ENCODE measurements at regions not wholly inside any gene's neighbourhood (a gene's known extent, or its start where the extent isn't known, plus 50 kb on each side); places are given as distances from the start of the nearest gene placed in this dataset.
A peak's percentile ranks its signal among the peaks of the same experiment; 100 is the strongest.

DNA sequence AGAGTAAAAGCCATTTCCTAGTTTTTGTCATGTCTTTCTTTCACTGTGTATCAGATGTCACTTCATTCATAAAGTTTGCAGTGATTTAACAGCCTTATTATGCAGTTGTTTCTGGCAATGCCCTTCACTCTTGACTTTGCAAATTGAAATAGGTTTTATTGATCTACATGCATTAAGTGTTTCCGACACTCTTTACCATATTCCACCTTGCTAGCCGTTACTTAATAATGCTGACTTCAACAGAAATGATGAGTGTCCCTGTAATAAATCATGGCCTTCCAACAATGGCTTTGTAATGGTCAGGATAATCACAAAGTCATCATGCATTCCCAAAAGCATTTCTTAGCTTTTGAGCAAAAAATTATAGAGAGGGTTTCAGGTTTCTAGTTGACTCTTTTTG lies 236.8 kb upstream of the FMN2 start:
- Histone ChIP-seq H3K36me3 (ENCODE audit: control insufficient read depth, insufficient read depth, low read length) (no peaks in the 10 kb centered on the region), H3K4me1 (ENCODE audit: control insufficient read depth, insufficient read depth, low read length) (no peaks in the 10 kb centered on the region), H3K27ac (ENCODE audit: low read depth, low read length) (no peak overlapping the region), H3K9me3 (ENCODE audit: control insufficient read depth, insufficient read depth, low read length) (no peaks in the 10 kb centered on the region), H3K27me3 (ENCODE audit: control insufficient read depth, insufficient read depth, low read length) (no peaks in the 10 kb centered on the region), H3K4me3 (ENCODE audit: low read depth, low read length) (no peak overlapping the region)
- no peak for DNase-seq (ENCODE audit: low read depth in 4 of 6, low spot score in 6 of 6)
- WGBS (ENCODE audit: insufficient coverage) = no CpG with 5 or more reads among the region's 2 CpGs

DNA sequence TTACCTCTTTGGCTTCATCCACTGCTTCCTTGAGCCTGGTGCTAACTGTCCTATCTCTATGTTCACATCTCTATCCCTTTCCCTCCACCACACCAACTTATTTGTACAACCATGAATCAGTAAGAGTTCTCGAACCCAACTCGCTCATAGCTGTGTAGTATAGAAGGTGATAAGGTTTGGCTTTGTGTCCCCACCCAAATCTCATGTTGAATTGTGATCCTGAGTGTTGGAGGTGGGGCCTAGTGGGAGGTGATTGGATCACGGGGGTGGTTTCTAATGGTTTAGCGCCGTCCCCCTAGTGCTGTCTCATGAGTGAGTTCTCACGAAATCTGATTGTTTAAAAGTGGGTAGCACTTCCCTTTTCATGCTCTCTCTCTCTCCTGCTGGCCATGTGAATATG lies 235.6 kb upstream of the FMN2 start:
- 75% methylated on average over 4 of the region's 6 CpGs for WGBS (ENCODE audit: insufficient coverage)
- H3K36me3 ChIP-seq (ENCODE audit: control insufficient read depth, insufficient read depth, low read length) = no peaks in the 10 kb centered on the region
- DNase-seq (ENCODE audit: low read depth in 4 of 6, low spot score in 6 of 6) = no peak
- H3K4me1 ChIP-seq (ENCODE audit: control insufficient read depth, insufficient read depth, low read length) = no peaks in the 10 kb centered on the region
- no peaks in the 10 kb centered on the region for H3K27me3 ChIP-seq (ENCODE audit: control insufficient read depth, insufficient read depth, low read length)
- H3K4me3 ChIP-seq (ENCODE audit: low read depth, low read length) = no peak overlapping the region
- no peak overlapping the region for H3K27ac ChIP-seq (ENCODE audit: low read depth, low read length)
- H3K9me3 ChIP-seq (ENCODE audit: control insufficient read depth, insufficient read depth, low read length) = no peaks in the 10 kb centered on the region

DNA sequence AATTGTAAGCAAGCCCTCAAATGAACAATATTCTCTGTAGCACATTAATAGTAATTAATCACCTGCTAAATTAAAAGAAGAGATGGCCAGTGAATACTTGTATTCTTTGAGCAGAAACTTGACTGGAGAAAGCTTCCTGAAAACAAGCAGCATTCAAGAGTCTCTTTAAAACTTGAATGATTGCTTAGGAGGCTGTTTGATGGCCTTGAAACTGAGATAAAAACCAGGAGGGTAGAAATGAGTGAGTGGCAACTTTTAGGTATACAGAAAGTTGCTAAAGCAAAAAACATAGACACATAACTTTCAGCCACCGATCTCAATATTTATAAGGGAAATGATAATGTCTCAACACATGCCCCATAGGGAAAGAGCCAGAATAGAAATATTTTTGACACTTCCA lies 234.8 kb upstream of the FMN2 start:
- Histone ChIP-seq H3K27ac (ENCODE audit: low read depth, low read length) (no peak overlapping the region), H3K9me3 (ENCODE audit: control insufficient read depth, insufficient read depth, low read length) (no peaks in the 10 kb centered on the region), H3K4me3 (ENCODE audit: low read depth, low read length) (no peak overlapping the region), H3K36me3 (ENCODE audit: control insufficient read depth, insufficient read depth, low read length) (no peaks in the 10 kb centered on the region), H3K27me3 (ENCODE audit: control insufficient read depth, insufficient read depth, low read length) (no peaks in the 10 kb centered on the region), H3K4me1 (ENCODE audit: control insufficient read depth, insufficient read depth, low read length) (no peaks in the 10 kb centered on the region)
- no CpG with 5 or more reads among the region's 1 CpG for WGBS (ENCODE audit: insufficient coverage)
- DNase-seq (ENCODE audit: low read depth in 4 of 6, low spot score in 6 of 6) = no peak

DNA sequence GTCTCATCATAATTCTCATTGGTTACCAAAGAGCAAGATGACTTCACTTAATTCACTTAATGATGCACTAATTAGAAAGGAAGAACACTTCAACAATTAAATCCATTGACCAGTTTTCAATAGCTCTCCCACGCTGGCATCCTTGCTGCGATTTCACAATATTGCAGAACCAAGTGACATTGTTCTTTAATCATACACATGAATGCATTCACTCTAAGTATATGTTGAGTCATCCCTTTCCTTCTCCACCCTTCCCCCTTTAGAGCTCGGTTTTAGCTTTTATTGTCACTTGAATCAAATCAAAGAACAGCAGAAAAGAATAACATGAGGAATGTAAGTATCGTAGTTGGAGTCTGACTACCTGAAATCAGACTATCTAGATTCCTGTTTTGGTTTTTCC lies 233.6 kb upstream of the FMN2 start:
- H3K9me3 ChIP-seq (ENCODE audit: control insufficient read depth, insufficient read depth, low read length) = no peaks in the 10 kb centered on the region
- peak in 2 of 6 donors; percentile 39 to 75 for DNase-seq (ENCODE audit: low read depth in 4 of 6, low spot score in 6 of 6)
- no peaks in the 10 kb centered on the region for H3K36me3 ChIP-seq (ENCODE audit: control insufficient read depth, insufficient read depth, low read length)
- no peak overlapping the region for H3K4me3 ChIP-seq (ENCODE audit: low read depth, low read length)
- H3K4me1 ChIP-seq (ENCODE audit: control insufficient read depth, insufficient read depth, low read length) = no peaks in the 10 kb centered on the region
- no peak overlapping the region for H3K27ac ChIP-seq (ENCODE audit: low read depth, low read length)
- 47% methylated on average over 2 of the region's 4 CpGs for WGBS (ENCODE audit: insufficient coverage)
- no peaks in the 10 kb centered on the region for H3K27me3 ChIP-seq (ENCODE audit: control insufficient read depth, insufficient read depth, low read length)

DNA sequence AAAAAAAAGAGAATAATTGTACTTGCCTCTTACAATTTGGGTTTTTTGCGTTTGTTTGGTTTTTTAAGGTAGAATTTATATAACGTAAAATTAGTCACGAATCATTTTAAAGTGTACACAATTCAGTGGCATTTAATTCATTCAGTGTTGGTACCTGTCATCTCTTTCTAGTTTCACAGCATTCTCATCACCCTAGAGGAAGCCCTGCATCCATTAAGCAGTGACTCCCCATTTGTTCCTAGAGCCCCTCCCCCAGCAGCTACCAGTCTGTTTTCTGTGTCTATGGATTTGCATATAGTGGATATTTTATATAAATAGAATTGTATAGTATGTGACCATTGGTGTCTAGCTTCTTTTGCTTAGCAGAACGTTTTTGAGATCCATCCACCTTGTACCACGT lies 233.2 kb upstream of the FMN2 start:
- DNase-seq (ENCODE audit: low read depth in 4 of 6, low spot score in 6 of 6) = no peak
- H3K4me1 ChIP-seq (ENCODE audit: control insufficient read depth, insufficient read depth, low read length) = no peaks in the 10 kb centered on the region
- H3K27me3 ChIP-seq (ENCODE audit: control insufficient read depth, insufficient read depth, low read length) = no peaks in the 10 kb centered on the region
- no CpG with 5 or more reads among the region's 5 CpGs for WGBS (ENCODE audit: insufficient coverage)
- H3K4me3 ChIP-seq (ENCODE audit: low read depth, low read length) = no peak overlapping the region
- H3K9me3 ChIP-seq (ENCODE audit: control insufficient read depth, insufficient read depth, low read length) = no peaks in the 10 kb centered on the region
- no peaks in the 10 kb centered on the region for H3K36me3 ChIP-seq (ENCODE audit: control insufficient read depth, insufficient read depth, low read length)
- no peak overlapping the region for H3K27ac ChIP-seq (ENCODE audit: low read depth, low read length)

DNA sequence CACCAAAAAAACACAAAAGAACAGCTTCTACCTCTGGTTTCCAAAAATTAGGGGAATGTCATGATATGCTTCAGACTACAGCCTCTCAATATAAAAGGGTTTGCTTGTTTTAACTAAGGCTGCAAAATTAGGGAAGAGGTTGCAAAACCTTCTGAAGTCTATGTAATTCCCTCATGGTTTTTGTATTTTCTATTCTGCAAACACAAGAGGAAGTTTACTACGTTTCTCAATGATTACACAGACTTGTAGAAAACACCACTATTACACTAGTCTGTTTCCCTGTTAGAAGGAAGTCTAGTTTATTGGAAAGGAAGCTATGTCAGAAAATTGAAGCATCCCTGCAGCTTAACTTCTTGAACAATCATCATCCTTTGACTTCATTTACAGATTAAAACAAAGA lies 229.7 kb upstream of the FMN2 start:
- no peaks in the 10 kb centered on the region for H3K9me3 ChIP-seq (ENCODE audit: control insufficient read depth, insufficient read depth, low read length)
- no peak overlapping the region for H3K27ac ChIP-seq (ENCODE audit: low read depth, low read length)
- no CpG with 5 or more reads among the region's 1 CpG for WGBS (ENCODE audit: insufficient coverage)
- no peak for DNase-seq (ENCODE audit: low read depth in 4 of 6, low spot score in 6 of 6)
- no peaks in the 10 kb centered on the region for H3K4me1 ChIP-seq (ENCODE audit: control insufficient read depth, insufficient read depth, low read length)
- no peak overlapping the region for H3K4me3 ChIP-seq (ENCODE audit: low read depth, low read length)
- no peaks in the 10 kb centered on the region for H3K27me3 ChIP-seq (ENCODE audit: control insufficient read depth, insufficient read depth, low read length)
- no peaks in the 10 kb centered on the region for H3K36me3 ChIP-seq (ENCODE audit: control insufficient read depth, insufficient read depth, low read length)

DNA sequence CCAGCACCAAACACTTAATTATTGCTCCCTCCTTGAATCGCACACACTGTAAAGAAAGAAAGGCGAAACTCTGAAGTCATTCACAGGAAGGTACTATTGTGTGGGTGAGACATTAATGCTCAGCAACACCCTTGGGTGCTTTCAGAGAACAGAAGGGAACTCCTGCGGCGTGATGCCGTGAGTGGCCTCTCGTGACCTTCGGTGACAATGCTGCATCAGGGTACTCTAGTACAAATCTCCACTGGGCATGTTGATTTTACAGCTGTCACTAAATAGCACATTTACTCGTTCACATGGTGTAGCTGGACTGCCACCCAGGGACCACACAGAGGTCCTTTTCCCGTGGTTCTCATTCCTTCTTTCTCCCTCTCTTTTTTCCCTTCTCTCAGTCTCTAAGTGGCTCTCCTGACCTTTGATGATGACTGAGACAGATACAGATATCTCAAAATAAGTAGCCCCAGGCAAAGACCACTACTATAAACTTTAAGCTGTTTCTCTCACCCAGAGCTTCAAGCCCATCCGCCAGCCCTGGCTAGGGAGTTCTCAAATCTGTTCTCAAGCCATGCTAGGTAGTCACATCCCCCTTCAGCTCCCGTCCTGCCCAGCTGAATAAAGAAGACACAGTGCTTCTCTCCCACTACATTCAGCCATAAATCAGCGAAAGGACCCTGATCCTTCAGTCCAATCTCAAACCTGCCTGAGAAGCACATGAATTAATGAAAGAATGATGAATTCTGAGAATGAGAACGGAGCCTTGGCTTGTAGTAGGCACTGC lies 223.4 kb upstream of the FMN2 start:
- H3K4me1 ChIP-seq (ENCODE audit: control insufficient read depth, insufficient read depth, low read length) = peaks cover 4% of the 10 kb centered on the region
- H3K4me3 ChIP-seq (ENCODE audit: low read depth, low read length) = no peak overlapping the region
- WGBS (ENCODE audit: insufficient coverage) = 37% methylated on average over 9 of the region's 13 CpGs
- no peaks in the 10 kb centered on the region for H3K9me3 ChIP-seq (ENCODE audit: control insufficient read depth, insufficient read depth, low read length)
- no peaks in the 10 kb centered on the region for H3K27me3 ChIP-seq (ENCODE audit: control insufficient read depth, insufficient read depth, low read length)
- H3K36me3 ChIP-seq (ENCODE audit: control insufficient read depth, insufficient read depth, low read length) = no peaks in the 10 kb centered on the region
- peak in 2 of 6 donors; percentile 43 to 50 for DNase-seq (ENCODE audit: low read depth in 4 of 6, low spot score in 6 of 6)
- no peak overlapping the region for H3K27ac ChIP-seq (ENCODE audit: low read depth, low read length)

DNA sequence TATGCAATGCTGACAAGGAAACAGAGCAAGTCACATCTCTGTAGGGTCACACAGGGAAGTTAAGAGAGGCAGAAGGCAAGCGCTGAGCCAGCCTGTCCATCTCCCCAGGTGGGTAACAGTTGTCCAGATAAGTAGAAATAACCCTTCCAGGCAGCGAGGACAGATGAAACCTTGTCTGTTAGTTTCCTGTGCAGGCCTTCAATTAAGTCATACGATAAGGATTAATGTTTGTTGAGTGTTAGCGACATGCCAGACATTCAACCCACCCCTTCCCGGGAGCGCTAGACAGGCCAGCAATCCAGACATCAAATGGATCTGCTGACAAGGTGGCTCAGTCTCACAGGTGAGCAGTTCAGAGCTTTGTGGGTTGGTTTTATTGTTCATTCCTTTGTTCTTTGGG lies 221.5 kb upstream of the FMN2 start:
- DNase-seq (ENCODE audit: low read depth in 4 of 6, low spot score in 6 of 6) = no peak
- no peak overlapping the region for H3K4me3 ChIP-seq (ENCODE audit: low read depth, low read length)
- no peak overlapping the region for H3K27ac ChIP-seq (ENCODE audit: low read depth, low read length)
- peaks cover 4% of the 10 kb centered on the region for H3K4me1 ChIP-seq (ENCODE audit: control insufficient read depth, insufficient read depth, low read length)
- 100% methylated on average over 1 of the region's 6 CpGs for WGBS (ENCODE audit: insufficient coverage)
- H3K9me3 ChIP-seq (ENCODE audit: control insufficient read depth, insufficient read depth, low read length) = no peaks in the 10 kb centered on the region
- H3K27me3 ChIP-seq (ENCODE audit: control insufficient read depth, insufficient read depth, low read length) = no peaks in the 10 kb centered on the region
- no peaks in the 10 kb centered on the region for H3K36me3 ChIP-seq (ENCODE audit: control insufficient read depth, insufficient read depth, low read length)

DNA sequence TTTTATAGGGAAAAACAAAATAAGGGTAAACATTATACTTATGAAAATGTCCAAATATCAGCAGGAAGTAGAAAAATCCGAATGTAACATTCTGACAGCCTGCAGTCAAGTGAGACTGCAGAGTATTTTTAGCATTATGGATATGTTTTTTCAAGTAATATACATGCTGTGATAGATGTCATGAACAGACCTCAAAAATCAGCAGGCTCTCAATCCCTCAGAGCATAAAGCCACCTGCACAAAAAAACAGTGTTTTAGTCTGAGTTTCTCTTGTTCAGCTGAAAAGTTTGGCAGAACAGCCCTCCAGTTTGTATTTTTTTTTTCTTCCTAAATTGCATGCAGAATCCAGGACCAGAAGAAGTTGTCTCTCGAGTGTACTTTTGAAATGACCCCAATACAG lies 219.1 kb upstream of the FMN2 start:
- H3K4me3 ChIP-seq (ENCODE audit: low read depth, low read length) = no peak overlapping the region
- H3K9me3 ChIP-seq (ENCODE audit: control insufficient read depth, insufficient read depth, low read length) = no peaks in the 10 kb centered on the region
- peak in 2 of 6 donors; percentile 41 to 49 for DNase-seq (ENCODE audit: low read depth in 4 of 6, low spot score in 6 of 6)
- H3K27ac ChIP-seq (ENCODE audit: low read depth, low read length) = no peak overlapping the region
- H3K4me1 ChIP-seq (ENCODE audit: control insufficient read depth, insufficient read depth, low read length) = peaks cover 4% of the 10 kb centered on the region
- no peaks in the 10 kb centered on the region for H3K27me3 ChIP-seq (ENCODE audit: control insufficient read depth, insufficient read depth, low read length)
- WGBS (ENCODE audit: insufficient coverage) = no CpG with 5 or more reads among the region's 2 CpGs
- H3K36me3 ChIP-seq (ENCODE audit: control insufficient read depth, insufficient read depth, low read length) = no peaks in the 10 kb centered on the region

DNA sequence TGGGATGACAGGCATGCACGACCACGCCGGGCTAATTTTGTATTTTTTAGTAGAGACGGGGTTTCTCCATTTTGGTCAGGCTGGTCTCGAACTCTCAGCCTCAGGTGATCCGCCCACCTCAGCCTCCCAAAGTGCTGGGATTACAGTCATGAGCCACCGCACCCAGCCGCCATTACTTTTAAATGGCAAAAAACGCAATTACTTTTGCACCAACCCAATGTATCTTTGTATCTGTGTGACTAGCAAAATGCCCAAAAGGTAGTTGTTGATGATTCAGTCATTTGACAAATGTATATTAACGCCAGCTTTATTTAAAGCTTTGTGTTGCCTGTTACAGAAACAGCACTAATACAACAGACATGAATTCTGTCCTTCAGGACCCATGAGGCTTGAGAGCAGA lies 216.9 kb upstream of the FMN2 start:
- no peak for DNase-seq (ENCODE audit: low read depth in 4 of 6, low spot score in 6 of 6)
- Histone ChIP-seq H3K27ac (ENCODE audit: low read depth, low read length) (no peak overlapping the region), H3K9me3 (ENCODE audit: control insufficient read depth, insufficient read depth, low read length) (no peaks in the 10 kb centered on the region), H3K36me3 (ENCODE audit: control insufficient read depth, insufficient read depth, low read length) (no peaks in the 10 kb centered on the region), H3K27me3 (ENCODE audit: control insufficient read depth, insufficient read depth, low read length) (no peaks in the 10 kb centered on the region), H3K4me3 (ENCODE audit: low read depth, low read length) (no peak overlapping the region), H3K4me1 (ENCODE audit: control insufficient read depth, insufficient read depth, low read length) (no peaks in the 10 kb centered on the region)
- WGBS (ENCODE audit: insufficient coverage) = 80% methylated on average over 1 of the region's 10 CpGs
